GM12873 (cell line): ENCODE measurements at regions not wholly inside any gene's neighbourhood (a gene's known extent, or its start where the extent isn't known, plus 50 kb on each side); places are given as distances from the start of the nearest gene placed in this dataset.

Experiments
- TF ChIP-seq, protein P1 (sequence below): IDR thresholded peaks from 2 replicates; pipeline ENCODE4 v1.5.1; 2012; ENCODE audit warnings: low read depth, mild to moderate bottlenecking, moderate library complexity, low read length, control low read depth; ENCODE audit not compliant: insufficient read depth; ENCODE audit errors: missing control alignments

DNA sequence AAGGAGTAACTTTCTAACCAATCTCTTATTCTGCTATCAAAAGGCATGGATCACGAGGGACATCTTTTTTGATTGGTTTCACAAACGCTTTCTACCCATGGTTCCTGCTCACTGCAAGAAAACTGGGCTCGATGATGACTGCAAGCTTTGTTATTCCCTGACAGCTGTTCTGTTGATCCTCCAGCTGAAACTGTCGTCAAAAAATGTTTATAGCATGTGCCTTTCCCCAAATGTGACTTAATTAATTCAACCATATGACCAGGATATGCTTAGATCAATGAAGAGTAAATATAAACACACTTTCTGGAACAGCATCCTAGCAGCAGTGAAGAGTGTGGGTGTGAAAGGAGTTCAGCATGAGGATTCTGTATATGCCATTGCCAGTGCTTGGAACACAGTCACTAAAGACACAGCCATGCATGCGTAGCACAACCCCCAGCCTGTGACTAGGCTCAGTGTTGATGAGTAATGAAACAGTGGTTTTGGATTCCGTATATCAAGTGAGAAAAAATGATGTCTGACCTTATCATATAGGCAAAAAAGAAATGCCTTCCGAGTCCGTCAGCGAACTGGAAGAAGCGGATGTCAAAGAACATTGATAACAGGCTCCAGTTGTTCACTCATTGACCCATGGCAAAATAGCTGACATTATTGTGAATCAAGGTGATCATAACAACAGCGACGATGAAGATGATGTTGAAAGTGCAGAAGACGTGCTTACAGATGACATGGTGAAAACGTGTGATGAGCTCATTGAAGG, 347.4 kb downstream of the FGF9 start:
- TF ChIP-seq, protein P1, sequence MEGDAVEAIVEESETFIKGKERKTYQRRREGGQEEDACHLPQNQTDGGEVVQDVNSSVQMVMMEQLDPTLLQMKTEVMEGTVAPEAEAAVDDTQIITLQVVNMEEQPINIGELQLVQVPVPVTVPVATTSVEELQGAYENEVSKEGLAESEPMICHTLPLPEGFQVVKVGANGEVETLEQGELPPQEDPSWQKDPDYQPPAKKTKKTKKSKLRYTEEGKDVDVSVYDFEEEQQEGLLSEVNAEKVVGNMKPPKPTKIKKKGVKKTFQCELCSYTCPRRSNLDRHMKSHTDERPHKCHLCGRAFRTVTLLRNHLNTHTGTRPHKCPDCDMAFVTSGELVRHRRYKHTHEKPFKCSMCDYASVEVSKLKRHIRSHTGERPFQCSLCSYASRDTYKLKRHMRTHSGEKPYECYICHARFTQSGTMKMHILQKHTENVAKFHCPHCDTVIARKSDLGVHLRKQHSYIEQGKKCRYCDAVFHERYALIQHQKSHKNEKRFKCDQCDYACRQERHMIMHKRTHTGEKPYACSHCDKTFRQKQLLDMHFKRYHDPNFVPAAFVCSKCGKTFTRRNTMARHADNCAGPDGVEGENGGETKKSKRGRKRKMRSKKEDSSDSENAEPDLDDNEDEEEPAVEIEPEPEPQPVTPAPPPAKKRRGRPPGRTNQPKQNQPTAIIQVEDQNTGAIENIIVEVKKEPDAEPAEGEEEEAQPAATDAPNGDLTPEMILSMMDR, result no peak

DNA sequence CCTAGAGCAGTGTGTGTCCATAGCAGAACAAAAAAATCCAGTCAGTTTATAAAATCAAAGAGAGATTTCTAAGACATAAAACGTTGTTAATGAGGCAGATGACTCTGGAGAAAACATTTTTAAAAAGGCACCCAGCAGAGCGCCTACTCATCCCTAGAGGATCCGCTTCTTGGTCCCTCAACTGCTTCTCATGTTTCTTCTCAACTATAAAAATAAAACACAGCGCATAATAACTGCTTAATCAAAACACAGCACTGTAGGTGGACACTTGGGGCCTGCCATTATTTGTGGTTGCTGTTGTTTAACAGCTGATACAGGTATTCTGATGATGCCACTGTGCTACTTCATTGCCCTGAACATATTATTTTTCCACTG, 347.9 kb downstream of the FGF9 start:
- TF ChIP-seq, protein P1, result no peak

DNA sequence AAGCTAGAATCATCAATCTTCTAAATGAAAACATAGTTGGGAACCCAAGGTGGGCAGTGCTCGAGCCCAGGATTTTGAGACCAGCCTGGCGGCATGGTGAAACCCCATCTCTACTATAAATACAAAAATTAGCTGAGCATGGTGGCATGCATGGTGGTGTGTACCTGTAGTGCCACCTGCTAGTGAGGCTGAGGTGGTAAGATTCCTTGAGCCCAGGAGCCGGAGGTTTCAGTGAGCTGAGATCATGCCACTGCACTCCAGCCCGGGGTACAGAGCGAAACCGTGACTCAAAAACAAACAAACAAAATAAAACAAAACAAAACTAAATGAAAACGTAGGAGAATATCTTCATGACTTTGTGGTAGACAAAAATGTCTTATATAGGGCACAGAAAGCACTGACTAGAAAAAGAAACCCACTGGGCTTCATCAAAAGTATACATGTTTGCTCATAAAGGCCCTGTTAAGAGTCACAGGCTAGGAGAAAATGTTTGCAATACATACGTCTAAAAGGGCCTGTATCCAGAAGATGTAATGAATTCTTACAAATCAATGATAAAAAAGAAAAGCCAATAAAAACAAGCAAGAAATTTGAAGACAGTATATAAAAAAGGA, 353.6 kb downstream of the FGF9 start:
- TF ChIP-seq, protein P1, result no peak

DNA sequence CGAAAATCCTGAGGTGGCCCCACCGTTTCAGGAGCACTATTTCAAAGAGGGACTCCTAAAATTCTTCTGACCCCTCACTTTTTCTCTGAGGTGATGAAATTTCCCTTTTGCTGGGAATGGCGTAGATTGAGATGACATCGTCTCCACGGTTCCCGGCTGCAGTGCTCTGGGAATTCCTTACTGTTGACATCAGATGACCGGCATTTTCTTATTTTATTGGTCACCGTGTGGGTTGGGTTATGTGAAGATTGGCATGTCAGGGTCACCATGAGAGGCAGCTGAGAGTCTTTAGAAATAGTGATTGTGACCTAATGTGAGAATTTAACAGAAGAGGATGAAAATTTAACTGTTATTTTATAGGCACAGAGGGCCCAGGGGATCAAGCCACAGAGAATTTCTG, 356.7 kb downstream of the FGF9 start:
- TF ChIP-seq, protein P1, result no peak

DNA sequence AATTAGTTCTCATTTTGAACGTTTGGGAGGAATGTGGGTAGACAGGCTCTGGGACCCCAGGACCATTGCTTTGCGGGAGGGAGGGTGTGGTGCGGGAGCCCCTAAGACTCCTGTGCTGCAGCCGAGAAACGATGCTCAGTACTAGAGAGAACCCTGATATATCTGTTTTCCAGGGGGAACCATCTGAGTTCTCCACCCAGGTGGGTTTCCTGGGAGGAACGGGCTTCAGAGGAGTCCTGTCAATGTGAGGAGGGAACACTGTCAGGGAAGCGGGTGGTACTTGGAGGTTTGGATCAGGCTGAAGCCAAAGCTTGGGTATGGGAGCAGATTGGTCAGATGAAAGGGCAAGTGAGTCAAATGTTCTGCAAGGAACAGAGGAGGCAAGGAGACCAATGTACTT, 358.0 kb downstream of the FGF9 start:
- TF ChIP-seq, protein P1, result no peak

DNA sequence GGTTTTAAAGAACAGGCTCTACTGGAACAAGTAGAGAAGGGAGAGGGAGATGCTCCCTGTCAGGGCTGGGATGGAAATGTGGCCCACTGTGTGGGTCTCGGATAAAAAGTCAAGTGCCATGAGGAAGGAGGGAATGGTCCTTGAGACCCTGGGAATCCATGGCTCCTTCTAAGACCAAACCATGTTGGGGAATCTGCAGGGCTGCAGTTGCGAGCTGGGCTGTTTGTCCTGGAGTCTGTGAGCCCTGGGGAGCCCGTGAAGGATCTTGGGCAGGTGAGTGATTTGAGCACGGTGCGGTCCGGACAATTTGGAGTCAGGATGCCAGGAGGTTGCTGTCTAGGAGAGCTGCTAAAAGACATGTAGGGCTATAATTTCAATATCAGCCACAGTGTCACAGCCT, 359.4 kb downstream of the FGF9 start:
- TF ChIP-seq, protein P1, result no peak

DNA sequence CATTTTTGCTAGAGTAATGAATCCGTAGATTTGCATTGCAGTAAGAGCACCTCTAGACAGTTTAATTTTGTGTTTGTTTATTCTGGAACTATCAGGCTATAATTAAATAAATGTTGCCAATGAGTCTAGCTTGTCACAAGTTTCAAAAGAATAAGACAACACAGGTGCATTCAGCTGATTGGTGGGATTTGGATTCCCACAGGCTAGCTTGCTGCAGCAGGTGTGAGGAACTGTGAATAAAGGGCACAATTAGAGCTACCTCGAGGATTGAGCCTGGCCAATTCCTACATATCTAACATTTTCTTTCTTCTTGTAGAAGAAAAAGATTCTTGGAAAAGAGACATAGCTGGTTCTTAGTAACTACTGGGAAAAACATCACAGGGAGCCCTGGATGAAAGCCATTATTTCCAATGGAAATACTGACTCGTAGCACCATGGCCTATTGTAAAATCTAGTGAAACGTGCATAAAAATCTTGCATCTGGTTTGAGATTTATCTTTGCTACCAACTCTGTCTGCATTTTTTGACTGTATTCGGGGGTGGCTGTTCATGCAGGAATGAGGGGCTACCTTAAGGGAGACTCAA, 360.9 kb downstream of the FGF9 start:
- TF ChIP-seq, protein P1, result no peak
